NB4 (cell line): ENCODE measurements at regions not wholly inside any gene's neighbourhood (a gene's known extent, or its start where the extent isn't known, plus 50 kb on each side); places are given as distances from the start of the nearest gene placed in this dataset.

ENCODE experiments used
- DNase-seq: peaks from one replicate; pipeline ENCODE4 v3.0.0; 2010; ENCODE audit warnings: low read depth
- H3K4me3 ChIP-seq: one replicate; pipeline ENCODE4 v1.5.1; 2011; ENCODE audit warnings: mild to moderate bottlenecking, low read depth, low read length, moderate library complexity
- MAX ChIP-seq: IDR thresholded peaks from 2 replicates; pipeline ENCODE4 v1.6.1; 2011; ENCODE audit warnings: low read depth, low read length
- MYC ChIP-seq: IDR thresholded peaks from 2 replicates; pipeline ENCODE4 v1.6.1; 2011; ENCODE audit warnings: low read depth, low read length
- POLR2A ChIP-seq: IDR thresholded peaks from 2 replicates; pipeline ENCODE4 v1.6.1; 2011; ENCODE audit warnings: mild to moderate bottlenecking; ENCODE audit not compliant: insufficient read length; ENCODE audit errors: extremely low read depth
- TF ChIP-seq, protein P1 (sequence below): IDR thresholded peaks from one replicate; pipeline ENCODE4 v1.5.1; 2012; ENCODE audit warnings: low read depth, low read length

DNA sequence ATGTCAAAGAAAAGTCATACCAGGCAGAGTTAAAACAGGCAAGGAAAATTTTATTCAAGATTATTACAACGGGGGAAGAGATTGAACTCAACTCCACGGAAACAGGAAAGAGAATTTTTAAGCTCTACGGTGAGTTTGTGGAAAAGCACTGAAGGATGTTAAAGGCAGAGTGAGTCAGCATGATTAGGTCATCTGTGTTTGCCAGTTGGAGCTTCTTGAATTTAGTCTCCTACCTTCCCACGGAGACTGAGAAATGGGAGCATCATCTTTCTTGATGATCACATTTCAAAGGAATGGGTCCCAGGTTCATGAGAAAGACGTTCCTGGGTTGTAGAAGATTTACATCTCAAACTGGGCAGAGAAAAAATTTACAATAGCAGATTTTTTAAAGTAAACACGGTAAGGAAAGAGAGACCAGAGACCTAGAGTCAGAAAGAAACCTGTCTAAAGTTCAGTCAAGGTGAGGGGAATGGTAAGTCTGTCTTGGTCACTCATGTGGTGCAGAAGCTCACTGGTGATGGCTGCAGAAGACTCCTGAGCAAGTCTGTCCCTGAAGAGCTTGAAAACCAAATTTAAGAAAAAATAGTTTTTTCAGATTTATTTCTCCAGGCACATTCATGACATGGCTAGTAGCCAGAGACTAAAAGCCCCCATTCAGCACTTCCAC lies 516.9 kb upstream of the LRRN3 start:
- TF ChIP-seq, protein P1, sequence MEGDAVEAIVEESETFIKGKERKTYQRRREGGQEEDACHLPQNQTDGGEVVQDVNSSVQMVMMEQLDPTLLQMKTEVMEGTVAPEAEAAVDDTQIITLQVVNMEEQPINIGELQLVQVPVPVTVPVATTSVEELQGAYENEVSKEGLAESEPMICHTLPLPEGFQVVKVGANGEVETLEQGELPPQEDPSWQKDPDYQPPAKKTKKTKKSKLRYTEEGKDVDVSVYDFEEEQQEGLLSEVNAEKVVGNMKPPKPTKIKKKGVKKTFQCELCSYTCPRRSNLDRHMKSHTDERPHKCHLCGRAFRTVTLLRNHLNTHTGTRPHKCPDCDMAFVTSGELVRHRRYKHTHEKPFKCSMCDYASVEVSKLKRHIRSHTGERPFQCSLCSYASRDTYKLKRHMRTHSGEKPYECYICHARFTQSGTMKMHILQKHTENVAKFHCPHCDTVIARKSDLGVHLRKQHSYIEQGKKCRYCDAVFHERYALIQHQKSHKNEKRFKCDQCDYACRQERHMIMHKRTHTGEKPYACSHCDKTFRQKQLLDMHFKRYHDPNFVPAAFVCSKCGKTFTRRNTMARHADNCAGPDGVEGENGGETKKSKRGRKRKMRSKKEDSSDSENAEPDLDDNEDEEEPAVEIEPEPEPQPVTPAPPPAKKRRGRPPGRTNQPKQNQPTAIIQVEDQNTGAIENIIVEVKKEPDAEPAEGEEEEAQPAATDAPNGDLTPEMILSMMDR, result no peak
- no peak for TF ChIP-seq POLR2A
- no peak for TF ChIP-seq MAX
- no peak for TF ChIP-seq MYC
- DNase-seq, result no peak
- H3K4me3 ChIP-seq, result no peak overlapping the region

GRCh38 chr7:110587294-110587693 lies 503.6 kb upstream of the LRRN3 start:
- no peak for DNase-seq
- TF ChIP-seq MYC (no peak), POLR2A (no peak), MAX (no peak)
- TF ChIP-seq, protein P1, result no peak
- H3K4me3 ChIP-seq, result no peak overlapping the region

DNA sequence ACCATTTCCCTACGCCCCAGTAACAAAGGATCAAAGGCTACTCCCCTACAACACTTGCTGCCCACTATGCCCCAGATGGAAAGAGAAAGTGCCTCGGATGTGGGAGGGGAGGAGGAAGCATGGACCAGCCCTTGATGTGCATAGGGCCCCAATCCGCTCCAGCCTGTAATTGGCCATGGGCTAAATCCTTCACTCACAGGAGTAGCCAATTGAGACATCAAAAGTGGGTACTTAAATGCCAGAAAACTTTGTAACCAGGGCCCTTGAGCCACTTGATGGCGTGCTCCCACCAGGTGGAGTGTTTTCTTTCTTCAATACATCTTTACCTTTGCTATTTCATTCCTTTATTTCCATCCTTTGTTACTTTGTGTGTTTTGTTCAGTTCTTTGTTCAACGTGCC lies 500.5 kb upstream of the LRRN3 start:
- H3K4me3 ChIP-seq, result no peak overlapping the region
- no peak for TF ChIP-seq MAX
- TF ChIP-seq POLR2A, result no peak
- no peak for TF ChIP-seq MYC
- TF ChIP-seq, protein P1, result no peak
- DNase-seq, result no peak

DNA sequence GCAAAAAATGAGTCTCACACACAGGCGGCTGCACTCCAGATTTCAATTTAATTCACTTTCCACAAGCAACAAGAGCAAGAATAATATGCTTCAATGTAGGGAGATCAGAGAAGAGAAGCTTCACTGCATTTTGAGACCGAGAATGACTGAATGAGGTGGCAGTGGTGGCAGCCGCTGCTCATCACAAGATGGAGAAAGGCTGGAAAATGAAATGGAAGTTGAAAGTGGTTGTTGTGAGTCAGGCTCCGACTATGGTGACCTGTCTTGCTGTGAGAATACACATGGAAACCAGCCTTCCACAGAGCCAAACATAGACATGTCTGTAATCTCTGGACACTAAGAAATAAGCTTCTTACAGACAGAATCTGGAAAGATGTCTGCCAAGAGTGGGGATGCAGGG lies 499.6 kb upstream of the LRRN3 start:
- no peak overlapping the region for H3K4me3 ChIP-seq
- DNase-seq, result no peak
- TF ChIP-seq, protein P1, result no peak
- no peak for TF ChIP-seq MYC
- no peak for TF ChIP-seq MAX
- no peak for TF ChIP-seq POLR2A

- DNase-seq, result no peak
- H3K4me3 ChIP-seq, result no peak overlapping the region
- no peak for TF ChIP-seq MYC
- no peak for TF ChIP-seq POLR2A
- no peak for TF ChIP-seq MAX
- TF ChIP-seq, protein P1, result no peak
Measured at GRCh38 chr7:110592557-110592956, 498.4 kb upstream of the LRRN3 start.

DNA sequence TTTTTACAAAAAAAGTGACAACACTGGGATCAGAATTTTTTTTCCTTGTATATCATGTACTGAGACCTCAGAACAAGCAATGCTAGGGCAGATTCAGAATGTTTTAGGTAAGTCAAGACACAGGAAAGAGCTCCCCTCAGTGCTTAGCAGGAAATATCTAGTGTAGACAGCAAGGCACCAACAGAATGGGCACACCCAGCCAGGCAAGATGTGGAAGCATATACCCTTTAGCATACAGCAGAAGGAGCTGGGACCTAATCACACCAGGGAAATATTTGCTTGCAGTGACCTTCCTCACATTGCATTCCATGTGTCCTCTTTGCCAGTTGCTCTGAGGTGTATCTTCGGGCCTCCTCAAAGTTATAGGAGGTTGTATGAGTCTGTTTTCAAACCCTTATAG lies 497.6 kb upstream of the LRRN3 start:
- no peak overlapping the region for H3K4me3 ChIP-seq
- DNase-seq, result no peak
- TF ChIP-seq MYC (no peak), MAX (no peak), POLR2A (no peak)
- TF ChIP-seq, protein P1, result no peak
